Right atrium auricular region (tissue), 2 donors: ENCODE measurements at regions not wholly inside any gene's neighbourhood (a gene's known extent, or its start where the extent isn't known, plus 50 kb on each side); places are given as distances from the start of the nearest gene placed in this dataset.

ENCODE experiments used
- DNase-seq: peaks from one replicate; pipeline ENCODE4 v3.0.0-alpha.2; 2019; ENCODE audit warnings: low spot score
- H3K27ac ChIP-seq, 2 donors: fragments of 200-600 bp; sonication (generic); 1 replicate in 1 of 2; 2 replicates in 1 of 2; pipeline ENCODE4 v1.5.1; 2016 to 2019
- H3K27me3 ChIP-seq, 2 donors: fragments of 200-600 bp; sonication (generic); one replicate each; pipeline versions ENCODE4 v1.5.1 to v1.6.0; 2017 to 2019
- H3K36me3 ChIP-seq: fragments of 200-600 bp; sonication (generic); one replicate; pipeline ENCODE4 v1.5.1; 2016
- H3K4me1 ChIP-seq, 2 donors: fragments of 200-600 bp; sonication (generic); one replicate each; pipeline versions ENCODE4 v1.5.1 to v1.6.0; 2017 to 2019
- H3K4me3 ChIP-seq, 2 donors: fragments of 200-600 bp; sonication (generic); 1 replicate in 1 of 2; 2 replicates in 1 of 2; pipeline ENCODE4 v1.5.1; 2017 to 2019; ENCODE audit warnings: mild to moderate bottlenecking in 1 of 2, moderate library complexity in 1 of 2
- H3K9me3 ChIP-seq, 2 donors: fragments of 200-600 bp; sonication (generic); one replicate each; pipeline ENCODE4 v1.5.1; 2019
- TF ChIP-seq, protein P1 (sequence below), 2 donors: fragments of 200-600 bp; sonication (generic); IDR thresholded peaks; one replicate each; pipeline ENCODE4 v1.5.1; 2019; ENCODE audit warnings: antibody characterized with exemption in 2 of 2

GRCh38 chr18:54433368-54433767, 75.7 kb downstream of the C18orf54 start:
- TF ChIP-seq, protein P1, sequence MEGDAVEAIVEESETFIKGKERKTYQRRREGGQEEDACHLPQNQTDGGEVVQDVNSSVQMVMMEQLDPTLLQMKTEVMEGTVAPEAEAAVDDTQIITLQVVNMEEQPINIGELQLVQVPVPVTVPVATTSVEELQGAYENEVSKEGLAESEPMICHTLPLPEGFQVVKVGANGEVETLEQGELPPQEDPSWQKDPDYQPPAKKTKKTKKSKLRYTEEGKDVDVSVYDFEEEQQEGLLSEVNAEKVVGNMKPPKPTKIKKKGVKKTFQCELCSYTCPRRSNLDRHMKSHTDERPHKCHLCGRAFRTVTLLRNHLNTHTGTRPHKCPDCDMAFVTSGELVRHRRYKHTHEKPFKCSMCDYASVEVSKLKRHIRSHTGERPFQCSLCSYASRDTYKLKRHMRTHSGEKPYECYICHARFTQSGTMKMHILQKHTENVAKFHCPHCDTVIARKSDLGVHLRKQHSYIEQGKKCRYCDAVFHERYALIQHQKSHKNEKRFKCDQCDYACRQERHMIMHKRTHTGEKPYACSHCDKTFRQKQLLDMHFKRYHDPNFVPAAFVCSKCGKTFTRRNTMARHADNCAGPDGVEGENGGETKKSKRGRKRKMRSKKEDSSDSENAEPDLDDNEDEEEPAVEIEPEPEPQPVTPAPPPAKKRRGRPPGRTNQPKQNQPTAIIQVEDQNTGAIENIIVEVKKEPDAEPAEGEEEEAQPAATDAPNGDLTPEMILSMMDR (IDR thresholded peaks at IDR 0.05), result no peak
- no peaks in the 10 kb centered on the region for H3K36me3 ChIP-seq

DNA sequence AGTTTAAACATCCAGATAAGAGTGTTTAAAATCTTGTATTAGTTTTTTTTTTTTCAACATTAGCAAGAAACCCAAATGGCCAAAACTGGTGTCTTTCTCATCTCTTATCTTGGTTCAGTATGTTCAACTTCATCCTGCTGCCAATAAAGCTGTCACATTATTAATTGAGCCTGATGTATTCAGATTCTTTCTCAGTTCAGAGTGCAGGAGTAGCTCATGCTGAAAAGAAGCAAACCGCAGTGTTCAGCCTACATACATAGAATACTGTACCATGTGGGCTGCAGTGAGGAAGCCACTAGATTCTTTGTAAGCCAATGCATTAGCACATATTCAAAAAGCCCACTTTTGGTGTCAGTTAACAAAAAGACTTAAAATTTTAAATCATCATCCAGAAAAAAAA, 76.2 kb downstream of the C18orf54 start:
- H3K36me3 ChIP-seq, result no peaks in the 10 kb centered on the region
- TF ChIP-seq, protein P1 (IDR thresholded peaks at IDR 0.05), result no peak
- H3K27me3 ChIP-seq, result no peaks in the 10 kb centered on the region
- no peak overlapping the region for H3K4me3 ChIP-seq
- no peak for DNase-seq
- H3K4me1 ChIP-seq, result no peaks in the 10 kb centered on the region
- H3K27ac ChIP-seq, result no peak overlapping the region
- no peaks in the 10 kb centered on the region for H3K9me3 ChIP-seq

More at GRCh38 chr18:54433368-54433767, 75.7 kb downstream of the C18orf54 start:
- DNase-seq, result no peak
- H3K27me3 ChIP-seq, result no peaks in the 10 kb centered on the region
- H3K4me3 ChIP-seq, result no peak overlapping the region
- no peaks in the 10 kb centered on the region for H3K4me1 ChIP-seq
- no peaks in the 10 kb centered on the region for H3K9me3 ChIP-seq
- H3K27ac ChIP-seq, result no peak overlapping the region

- Histone ChIP-seq H3K36me3 (no peaks in the 10 kb centered on the region), H3K4me3 (no peak overlapping the region), H3K4me1 (no peaks in the 10 kb centered on the region), H3K27me3 (no peaks in the 10 kb centered on the region), H3K9me3 (no peaks in the 10 kb centered on the region), H3K27ac (no peak overlapping the region)
- TF ChIP-seq, protein P1 (IDR thresholded peaks at IDR 0.05), result no peak
- DNase-seq, result no peak
Observed at GRCh38 chr18:54434453-54434852, 76.7 kb downstream of the C18orf54 start.

- H3K36me3 ChIP-seq, result no peaks in the 10 kb centered on the region
- H3K9me3 ChIP-seq, result no peaks in the 10 kb centered on the region
- no peaks in the 10 kb centered on the region for H3K4me1 ChIP-seq
- H3K4me3 ChIP-seq, result no peak overlapping the region
- H3K27me3 ChIP-seq, result no peaks in the 10 kb centered on the region
- no peak for DNase-seq
- H3K27ac ChIP-seq, result no peak overlapping the region
- TF ChIP-seq, protein P1 (IDR thresholded peaks at IDR 0.05), result no peak
Observed at GRCh38 chr18:54436501-54436900, 78.8 kb downstream of the C18orf54 start.

DNA sequence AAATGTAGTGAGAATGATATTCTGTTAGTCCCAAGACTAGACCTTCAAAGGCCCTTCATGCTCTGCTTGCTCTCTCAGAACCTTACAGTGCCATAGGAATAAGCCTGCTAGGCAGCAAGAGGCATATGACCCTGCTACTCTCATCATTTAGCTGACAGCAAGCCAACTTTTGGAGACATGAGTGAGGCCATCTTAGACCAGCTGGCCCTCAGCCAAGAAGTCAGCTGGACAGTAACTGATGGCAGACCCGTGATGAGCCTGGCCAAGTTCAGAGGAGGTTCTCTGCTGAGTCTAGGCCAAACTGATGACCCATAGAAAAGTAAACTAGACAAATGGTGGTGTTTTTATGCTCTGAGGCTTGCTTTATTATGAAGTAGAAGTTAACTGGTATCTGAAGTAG, 82.6 kb downstream of the C18orf54 start:
- TF ChIP-seq, protein P1 (IDR thresholded peaks at IDR 0.05), result no peak
- Histone ChIP-seq H3K27ac (no peak overlapping the region), H3K36me3 (no peaks in the 10 kb centered on the region), H3K27me3 (no peaks in the 10 kb centered on the region), H3K9me3 (no peaks in the 10 kb centered on the region), H3K4me3 (no peak overlapping the region), H3K4me1 (no peaks in the 10 kb centered on the region)
- no peak for DNase-seq

GRCh38 chr18:54444319-54444914, 86.7 kb downstream of the C18orf54 start:
- H3K4me1 ChIP-seq, result no peaks in the 10 kb centered on the region
- H3K9me3 ChIP-seq, result no peaks in the 10 kb centered on the region
- H3K27ac ChIP-seq, result no peak overlapping the region
- no peak overlapping the region for H3K4me3 ChIP-seq
- no peaks in the 10 kb centered on the region for H3K27me3 ChIP-seq
- TF ChIP-seq, protein P1 (IDR thresholded peaks at IDR 0.05), result peak in 1 of 2 donors; percentile 72
- no peaks in the 10 kb centered on the region for H3K36me3 ChIP-seq
- no peak for DNase-seq
